ENCODE measurements at regions not wholly inside any gene's neighbourhood (a gene's known extent, or its start where the extent isn't known, plus 50 kb on each side); places are given as distances from the start of the nearest gene placed in this dataset.
"Not testable (repeated sequence)": the region's sequence is repeated elsewhere in the genome, so short reads cannot be mapped to it uniquely, and the experiment has no call there.

- no peak for DNase-seq (ENCODE audit: low read depth)
Observed at GRCh38 chr7:8809320-8809719, 375.9 kb downstream of the NXPH1 start.

GRCh38 chr7:8817448-8818036 is 384.1 kb downstream of the NXPH1 start:
- no peak for DNase-seq (ENCODE audit: low read depth)

- DNase-seq (ENCODE audit: low read depth), result no peak
Observed at GRCh38 chr7:8818406-8818805, 385.0 kb downstream of the NXPH1 start.

- DNase-seq (ENCODE audit: low read depth), result no peak
Observed at GRCh38 chr7:8822595-8822994, 389.2 kb downstream of the NXPH1 start.

GRCh38 chr7:8823486-8823885 is 390.1 kb downstream of the NXPH1 start:
- DNase-seq (ENCODE audit: low read depth), result no peak

GRCh38 chr7:8827329-8827728 is 393.9 kb downstream of the NXPH1 start:
- no peak for DNase-seq (ENCODE audit: low read depth)

GRCh38 chr7:8829100-8829499 is 395.7 kb downstream of the NXPH1 start:
- DNase-seq (ENCODE audit: low read depth), result no peak

- DNase-seq (ENCODE audit: low read depth), result no peak
Observed at GRCh38 chr7:8831376-8831775, 398.0 kb downstream of the NXPH1 start.

- DNase-seq (ENCODE audit: low read depth), result no peak
Observed at GRCh38 chr7:8833355-8833754, 399.9 kb downstream of the NXPH1 start.

- no peak for DNase-seq (ENCODE audit: low read depth)
Observed at GRCh38 chr7:8841171-8841570, 407.8 kb downstream of the NXPH1 start.

- no peak for DNase-seq (ENCODE audit: low read depth)
Observed at GRCh38 chr7:8871716-8872115, 438.3 kb downstream of the NXPH1 start.

- no peak for DNase-seq (ENCODE audit: low read depth)
Observed at GRCh38 chr7:8881916-8882315, 448.5 kb downstream of the NXPH1 start.

- no peak for DNase-seq (ENCODE audit: low read depth)
Observed at GRCh38 chr7:8885480-8886000, 452.1 kb downstream of the NXPH1 start.

GRCh38 chr7:8890346-8890745 is 456.9 kb downstream of the NXPH1 start:
- not testable (repeated sequence) for DNase-seq (ENCODE audit: low read depth)

- DNase-seq (ENCODE audit: low read depth), result no peak
Observed at GRCh38 chr7:8893775-8894174, 460.4 kb downstream of the NXPH1 start.

- DNase-seq (ENCODE audit: low read depth), result no peak
Observed at GRCh38 chr7:8906396-8907075, 473.1 kb downstream of the NXPH1 start.

GRCh38 chr7:8908889-8909288 is 475.5 kb downstream of the NXPH1 start:
- DNase-seq (ENCODE audit: low read depth), result no peak

GRCh38 chr7:8913682-8914081 is 480.3 kb downstream of the NXPH1 start:
- DNase-seq (ENCODE audit: low read depth), result no peak

GRCh38 chr7:8921807-8922206 is 488.4 kb downstream of the NXPH1 start:
- no peak for DNase-seq (ENCODE audit: low read depth)

GRCh38 chr7:8922726-8923125 is 489.3 kb downstream of the NXPH1 start:
- DNase-seq (ENCODE audit: low read depth), result no peak

GRCh38 chr7:8923164-8923806 is 489.9 kb downstream of the NXPH1 start:
- no peak for DNase-seq (ENCODE audit: low read depth)

GRCh38 chr7:8931906-8932646 is 498.7 kb downstream of the NXPH1 start:
- no peak for DNase-seq (ENCODE audit: low read depth)

- no peak for DNase-seq (ENCODE audit: low read depth)
Observed at GRCh38 chr7:8932751-8933150, 499.3 kb downstream of the NXPH1 start.
